HG03378 (cell line): ENCODE measurements at regions not wholly inside any gene's neighbourhood (a gene's known extent, or its start where the extent isn't known, plus 50 kb on each side); places are given as distances from the start of the nearest gene placed in this dataset.
A peak's percentile ranks its signal among the peaks of the same experiment; 100 is the strongest.

Experiments used
- ATAC-seq: cut with Tn5 transposase; IDR thresholded peaks from one replicate; pipeline ENCODE4 v1.9.1; 2021; ENCODE audit warnings: mild to moderate bottlenecking, moderate library complexity; ENCODE audit not compliant: unreplicated experiment

- ATAC-seq = no peak
Measured at GRCh38 chr12:91818227-91819131, 327.2 kb downstream of the BTG1 start.

GRCh38 chr12:91817517-91817916, 328.1 kb downstream of the BTG1 start:
- no peak for ATAC-seq

- ATAC-seq = no peak
Measured at GRCh38 chr12:91813701-91814100, 331.9 kb downstream of the BTG1 start.

- peak; percentile 82 for ATAC-seq
Measured at GRCh38 chr12:91811481-91812287, 334.0 kb downstream of the BTG1 start.

- no peak for ATAC-seq
Measured at GRCh38 chr12:91810531-91811451, 334.9 kb downstream of the BTG1 start.

- no peak for ATAC-seq
Measured at GRCh38 chr12:91810077-91810476, 335.6 kb downstream of the BTG1 start.

GRCh38 chr12:91805031-91805430, 340.6 kb downstream of the BTG1 start:
- no peak for ATAC-seq

- ATAC-seq = no peak
Measured at GRCh38 chr12:91804533-91804932, 341.1 kb downstream of the BTG1 start.

- no peak for ATAC-seq
Measured at GRCh38 chr12:91801048-91801447, 344.6 kb downstream of the BTG1 start.

GRCh38 chr12:91793676-91794075, 352.0 kb downstream of the BTG1 start:
- no peak for ATAC-seq

GRCh38 chr12:91792597-91792996, 353.0 kb downstream of the BTG1 start:
- no peak for ATAC-seq

GRCh38 chr12:91786499-91787272, 359.0 kb downstream of the BTG1 start:
- ATAC-seq = no peak

GRCh38 chr12:91785655-91786498, 359.8 kb downstream of the BTG1 start:
- no peak for ATAC-seq

GRCh38 chr12:91781114-91781513, 364.5 kb downstream of the BTG1 start:
- no peak for ATAC-seq

GRCh38 chr12:91778938-91779400, 366.7 kb downstream of the BTG1 start:
- ATAC-seq = peak; percentile 99

- peak; percentile 39 for ATAC-seq
Measured at GRCh38 chr12:91778091-91778832, 367.4 kb downstream of the BTG1 start.

- no peak for ATAC-seq
Measured at GRCh38 chr12:91777268-91777992, 368.2 kb downstream of the BTG1 start.
